Left renal cortex interstitium (tissue), 4 donors: ENCODE measurements at regions not wholly inside any gene's neighbourhood (a gene's known extent, or its start where the extent isn't known, plus 50 kb on each side); places are given as distances from the start of the nearest gene placed in this dataset.

Experiments used
- DNase-seq, 4 donors: peaks; one replicate each; pipeline ENCODE4 v3.0.0-alpha.2; 2013; ENCODE audit warnings: low read depth in 4 of 4, low spot score in 2 of 4, missing footprints in 1 of 4

- DNase-seq: no peak
These were observed 97.8 kb upstream of the SMIM21 start for GRCh38 chr18:75525331-75525730.

- DNase-seq: no peak
These were observed 97.3 kb upstream of the SMIM21 start for GRCh38 chr18:75524841-75525240.

GRCh38 chr18:75524181-75524580, 96.7 kb upstream of the SMIM21 start:
- DNase-seq: no peak

GRCh38 chr18:75521816-75522215, 94.3 kb upstream of the SMIM21 start:
- DNase-seq: no peak

- no peak for DNase-seq
These were observed 90.5 kb upstream of the SMIM21 start for GRCh38 chr18:75518007-75518406.

- DNase-seq: no peak
These were observed 89.8 kb upstream of the SMIM21 start for GRCh38 chr18:75517286-75517685.

GRCh38 chr18:75507636-75508035, 80.1 kb upstream of the SMIM21 start:
- DNase-seq: no peak

- no peak for DNase-seq
These were observed 79.4 kb upstream of the SMIM21 start for GRCh38 chr18:75506913-75507312.

GRCh38 chr18:75504469-75504868, 77.0 kb upstream of the SMIM21 start:
- DNase-seq: no peak

- no peak for DNase-seq
These were observed 76.1 kb upstream of the SMIM21 start for GRCh38 chr18:75503615-75504014.

GRCh38 chr18:75502286-75502685, 74.8 kb upstream of the SMIM21 start:
- DNase-seq: no peak

- no peak for DNase-seq
These were observed 73.0 kb upstream of the SMIM21 start for GRCh38 chr18:75500545-75500944.

- no peak for DNase-seq
These were observed 70.2 kb upstream of the SMIM21 start for GRCh38 chr18:75497576-75498235.

GRCh38 chr18:75496151-75496550, 68.6 kb upstream of the SMIM21 start:
- DNase-seq: no peak

GRCh38 chr18:75492852-75493251, 65.3 kb upstream of the SMIM21 start:
- DNase-seq: no peak

- DNase-seq: no peak
These were observed 63.9 kb upstream of the SMIM21 start for GRCh38 chr18:75491361-75491760.

- DNase-seq: no peak
These were observed 62.1 kb upstream of the SMIM21 start for GRCh38 chr18:75489493-75490190.

- no peak for DNase-seq
These were observed 56.2 kb upstream of the SMIM21 start for GRCh38 chr18:75483662-75484061.

GRCh38 chr18:75482880-75483279, 55.4 kb upstream of the SMIM21 start:
- DNase-seq: no peak

GRCh38 chr18:75480487-75480886, 53.0 kb upstream of the SMIM21 start:
- DNase-seq: no peak

GRCh38 chr18:75478996-75479880, 51.7 kb upstream of the SMIM21 start:
- DNase-seq: peak in 3 of 4 donors; percentile 36 to 66 (median 61)
